ENCODE measurements at regions not wholly inside any gene's neighbourhood (a gene's known extent, or its start where the extent isn't known, plus 50 kb on each side); places are given as distances from the start of the nearest gene placed in this dataset.
"Not testable (repeated sequence)": the region's sequence is repeated elsewhere in the genome, so short reads cannot be mapped to it uniquely, and the experiment has no call there.

DNA sequence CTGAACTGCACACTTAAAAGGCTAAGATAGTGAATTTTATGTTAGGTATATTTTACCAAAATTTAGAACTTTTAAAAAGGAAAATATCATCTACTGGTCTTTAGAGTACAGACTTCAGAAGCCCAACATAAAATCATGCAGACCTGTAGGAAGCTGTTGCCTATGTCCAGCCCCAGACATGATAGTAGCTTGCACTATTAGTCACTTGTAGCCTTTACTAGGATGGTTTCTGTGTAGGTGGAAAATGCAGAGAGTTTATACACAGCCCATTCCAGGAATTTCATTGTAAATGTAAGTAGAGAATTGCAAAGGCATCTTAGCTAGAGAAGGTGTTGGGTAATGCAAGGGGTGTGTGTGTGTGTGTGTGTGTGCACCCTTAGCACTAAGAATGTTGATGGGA lies 640.2 kb downstream of the RNF144A start:
- no peaks in the 10 kb centered on the region for H3K27me3 ChIP-seq (ENCODE audit: control insufficient read depth in 1 of 2, insufficient read depth in 1 of 2, low read length in 2 of 2)
- no peak overlapping the region for H2AFZ ChIP-seq (ENCODE audit: low read depth, low read length)
- no peak overlapping the region for H3K4me3 ChIP-seq (ENCODE audit: insufficient read depth in 1 of 2, low read depth in 1 of 2, low read length in 2 of 2)
- no peaks in the 10 kb centered on the region for H3K9me3 ChIP-seq (ENCODE audit: control insufficient read depth, low read length)
- H3K79me1 ChIP-seq (replicated peaks; ENCODE audit: low read length, poor library complexity, severe bottlenecking), result no peaks in the 10 kb centered on the region
- H2BK15ac ChIP-seq (ENCODE audit: low read depth, poor library complexity, severe bottlenecking), result no peak overlapping the region
- no peak overlapping the region for H3K9ac ChIP-seq (ENCODE audit: low read length)
- no peak overlapping the region for H2BK5ac ChIP-seq (ENCODE audit: low read depth, low read length, poor library complexity, severe bottlenecking)
- DNase-seq, result no peak
- H3K14ac ChIP-seq (ENCODE audit: low read length in 2 of 2), result no peak overlapping the region
- H4K91ac ChIP-seq (ENCODE audit: low read length), result no peak overlapping the region
- no peak overlapping the region for H3K4ac ChIP-seq (ENCODE audit: low read depth in 1 of 2, low read length in 2 of 2)
- H2BK12ac ChIP-seq (ENCODE audit: low read length in 2 of 2), result no peak overlapping the region
- no peak overlapping the region for H3K18ac ChIP-seq (ENCODE audit: low read depth in 1 of 2, low read length in 2 of 2)
- H2BK120ac ChIP-seq (ENCODE audit: low read depth, low read length), result no peak overlapping the region
- no peak overlapping the region for H4K8ac ChIP-seq (ENCODE audit: low read length)
- H2AK5ac ChIP-seq (ENCODE audit: low read length, severe bottlenecking), result no peak overlapping the region
- H3K23ac ChIP-seq (ENCODE audit: low read length in 2 of 2), result no peak overlapping the region
- no peaks in the 10 kb centered on the region for H3K36me3 ChIP-seq (ENCODE audit: control insufficient read depth in 1 of 2, insufficient read depth in 2 of 2, low read depth in 1 of 2, low read length in 2 of 2)
- H3K4me2 ChIP-seq (ENCODE audit: low read length, poor library complexity, severe bottlenecking), result no peak overlapping the region
- H3K4me1 ChIP-seq (ENCODE audit: control insufficient read depth, insufficient read depth, low read depth, low read length), result no peaks in the 10 kb centered on the region
- no peak overlapping the region for H3K27ac ChIP-seq (ENCODE audit: low read length, poor library complexity, severe bottlenecking)

DNA sequence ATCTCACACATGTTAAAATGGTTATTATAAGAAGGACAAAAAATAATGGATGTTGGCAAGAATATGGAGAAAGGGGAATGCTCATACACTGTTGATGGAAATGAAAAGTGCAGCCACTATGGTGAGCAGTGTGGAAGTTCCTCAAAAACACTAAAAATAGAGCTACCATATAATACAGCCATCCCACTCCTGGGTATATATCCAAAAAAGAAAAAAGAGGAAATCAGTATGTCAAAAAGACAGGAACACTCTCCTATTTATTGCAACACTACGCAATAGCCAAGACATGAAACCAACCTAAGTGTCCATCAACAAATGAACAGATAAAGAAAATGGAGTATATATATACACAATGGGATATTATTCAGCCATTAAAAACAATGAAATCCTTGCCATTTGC lies 642.6 kb downstream of the RNF144A start:
- no peak overlapping the region for H3K4me2 ChIP-seq (ENCODE audit: low read length, poor library complexity, severe bottlenecking)
- no peak overlapping the region for H2AFZ ChIP-seq (ENCODE audit: low read depth, low read length)
- H2BK120ac ChIP-seq (ENCODE audit: low read depth, low read length), result no peak overlapping the region
- H3K4ac ChIP-seq (ENCODE audit: low read depth in 1 of 2, low read length in 2 of 2), result no peak overlapping the region
- H4K91ac ChIP-seq (ENCODE audit: low read length), result no peak overlapping the region
- H3K36me3 ChIP-seq (ENCODE audit: control insufficient read depth in 1 of 2, insufficient read depth in 2 of 2, low read depth in 1 of 2, low read length in 2 of 2), result no peaks in the 10 kb centered on the region
- no peak overlapping the region for H2BK15ac ChIP-seq (ENCODE audit: low read depth, poor library complexity, severe bottlenecking)
- no peak overlapping the region for H3K14ac ChIP-seq (ENCODE audit: low read length in 2 of 2)
- H2BK5ac ChIP-seq (ENCODE audit: low read depth, low read length, poor library complexity, severe bottlenecking), result no peak overlapping the region
- no peak overlapping the region for H2BK12ac ChIP-seq (ENCODE audit: low read length in 2 of 2)
- WGBS, result no CpG with 5 or more reads among the region's 1 CpG
- no peaks in the 10 kb centered on the region for H3K4me1 ChIP-seq (ENCODE audit: control insufficient read depth, insufficient read depth, low read depth, low read length)
- no peaks in the 10 kb centered on the region for H3K27me3 ChIP-seq (ENCODE audit: control insufficient read depth in 1 of 2, insufficient read depth in 1 of 2, low read length in 2 of 2)
- H3K79me1 ChIP-seq (replicated peaks; ENCODE audit: low read length, poor library complexity, severe bottlenecking), result no peaks in the 10 kb centered on the region
- H3K18ac ChIP-seq (ENCODE audit: low read depth in 1 of 2, low read length in 2 of 2), result no peak overlapping the region
- H3K23ac ChIP-seq (ENCODE audit: low read length in 2 of 2), result no peak overlapping the region
- H3K27ac ChIP-seq (ENCODE audit: low read length, poor library complexity, severe bottlenecking), result no peak overlapping the region
- no peak overlapping the region for H3K9ac ChIP-seq (ENCODE audit: low read length)
- H3K9me3 ChIP-seq (ENCODE audit: control insufficient read depth, low read length), result no peaks in the 10 kb centered on the region
- DNase-seq, result no peak
- no peak overlapping the region for H2AK5ac ChIP-seq (ENCODE audit: low read length, severe bottlenecking)
- H3K4me3 ChIP-seq (ENCODE audit: insufficient read depth in 1 of 2, low read depth in 1 of 2, low read length in 2 of 2), result no peak overlapping the region
- H4K8ac ChIP-seq (ENCODE audit: low read length), result no peak overlapping the region

DNA sequence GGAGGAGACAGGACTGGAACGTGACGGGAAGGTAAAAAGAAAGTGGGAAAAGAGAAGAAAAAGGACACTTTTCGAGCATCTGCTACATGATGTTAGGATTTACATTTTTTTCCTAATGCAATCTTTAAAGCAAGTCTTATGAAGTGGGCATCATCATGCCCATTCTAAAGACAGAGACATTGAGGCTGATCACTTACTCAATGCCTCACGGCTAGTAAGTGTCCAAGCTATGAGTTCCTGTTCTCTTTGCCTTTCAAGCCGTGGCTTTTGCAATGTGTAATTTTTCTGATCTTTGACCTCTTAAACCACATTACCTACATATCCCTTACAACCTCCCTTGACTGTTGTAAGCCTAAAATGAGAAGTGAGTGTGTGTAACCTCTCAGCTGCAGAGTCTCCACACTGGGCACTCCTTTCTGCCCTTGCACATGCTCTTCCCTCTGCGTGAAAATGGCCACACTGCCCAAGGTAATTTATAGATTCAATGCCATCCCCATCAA lies 649.2 kb downstream of the RNF144A start:
- H2BK120ac ChIP-seq (ENCODE audit: low read depth, low read length), result no peak overlapping the region
- no peak overlapping the region for H3K23ac ChIP-seq (ENCODE audit: low read length in 2 of 2)
- no peak overlapping the region for H2BK12ac ChIP-seq (ENCODE audit: low read length in 2 of 2)
- no peaks in the 10 kb centered on the region for H3K79me1 ChIP-seq (replicated peaks; ENCODE audit: low read length, poor library complexity, severe bottlenecking)
- H3K4me3 ChIP-seq (ENCODE audit: insufficient read depth in 1 of 2, low read depth in 1 of 2, low read length in 2 of 2), result no peak overlapping the region
- no peak overlapping the region for H3K4me2 ChIP-seq (ENCODE audit: low read length, poor library complexity, severe bottlenecking)
- H2BK15ac ChIP-seq (ENCODE audit: low read depth, poor library complexity, severe bottlenecking), result no peak overlapping the region
- H3K27me3 ChIP-seq (ENCODE audit: control insufficient read depth in 1 of 2, insufficient read depth in 1 of 2, low read length in 2 of 2), result no peaks in the 10 kb centered on the region
- no peak overlapping the region for H3K4ac ChIP-seq (ENCODE audit: low read depth in 1 of 2, low read length in 2 of 2)
- no peak overlapping the region for H4K91ac ChIP-seq (ENCODE audit: low read length)
- no peak overlapping the region for H3K9ac ChIP-seq (ENCODE audit: low read length)
- H3K27ac ChIP-seq (ENCODE audit: low read length, poor library complexity, severe bottlenecking), result no peak overlapping the region
- peaks cover 4% of the 10 kb centered on the region for H3K9me3 ChIP-seq (ENCODE audit: control insufficient read depth, low read length)
- H2AK5ac ChIP-seq (ENCODE audit: low read length, severe bottlenecking), result no peak overlapping the region
- no peak overlapping the region for H2AFZ ChIP-seq (ENCODE audit: low read depth, low read length)
- DNase-seq, result no peak
- H3K14ac ChIP-seq (ENCODE audit: low read length in 2 of 2), result no peak overlapping the region
- no peak overlapping the region for H2BK5ac ChIP-seq (ENCODE audit: low read depth, low read length, poor library complexity, severe bottlenecking)
- 93% methylated on average over 6 of the region's 6 CpGs for whole genome bisulfite sequencing
- H3K36me3 ChIP-seq (ENCODE audit: control insufficient read depth in 1 of 2, insufficient read depth in 2 of 2, low read depth in 1 of 2, low read length in 2 of 2), result no peaks in the 10 kb centered on the region
- no peak overlapping the region for H4K8ac ChIP-seq (ENCODE audit: low read length)
- H3K18ac ChIP-seq (ENCODE audit: low read depth in 1 of 2, low read length in 2 of 2), result no peak overlapping the region
- H3K4me1 ChIP-seq (ENCODE audit: control insufficient read depth, insufficient read depth, low read depth, low read length), result no peaks in the 10 kb centered on the region

DNA sequence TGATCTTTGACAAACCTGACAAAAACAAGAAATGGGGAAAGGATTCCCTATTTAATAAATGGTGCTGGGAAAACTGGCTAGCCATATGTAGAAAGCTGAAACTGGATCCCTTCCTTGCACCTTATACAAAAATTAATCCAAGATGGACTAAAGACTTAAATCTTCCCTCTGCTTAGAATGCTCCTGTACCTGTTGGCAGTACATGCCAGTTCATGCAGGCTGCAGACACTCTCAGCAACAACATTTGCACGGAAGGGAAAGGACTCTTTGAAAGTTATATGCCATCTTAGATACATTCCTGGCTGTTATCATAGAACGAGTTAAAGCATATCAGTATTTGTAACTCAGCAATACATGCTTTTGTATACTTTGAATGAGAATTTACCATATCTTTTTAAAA lies 649.9 kb downstream of the RNF144A start:
- not testable (repeated sequence) for H4K8ac ChIP-seq (ENCODE audit: low read length); H2AK5ac ChIP-seq (ENCODE audit: low read length, severe bottlenecking); H3K4me3 ChIP-seq (ENCODE audit: insufficient read depth in 1 of 2, low read depth in 1 of 2, low read length in 2 of 2); H2BK15ac ChIP-seq (ENCODE audit: low read depth, poor library complexity, severe bottlenecking); H3K9ac ChIP-seq (ENCODE audit: low read length); H2AFZ ChIP-seq (ENCODE audit: low read depth, low read length); H3K27ac ChIP-seq (ENCODE audit: low read length, poor library complexity, severe bottlenecking); H4K91ac ChIP-seq (ENCODE audit: low read length); H3K79me1 ChIP-seq (replicated peaks; ENCODE audit: low read length, poor library complexity, severe bottlenecking); H3K36me3 ChIP-seq (ENCODE audit: control insufficient read depth in 1 of 2, insufficient read depth in 2 of 2, low read depth in 1 of 2, low read length in 2 of 2); H2BK120ac ChIP-seq (ENCODE audit: low read depth, low read length); H3K4me1 ChIP-seq (ENCODE audit: control insufficient read depth, insufficient read depth, low read depth, low read length); H3K23ac ChIP-seq (ENCODE audit: low read length in 2 of 2); H3K4ac ChIP-seq (ENCODE audit: low read depth in 1 of 2, low read length in 2 of 2); H2BK5ac ChIP-seq (ENCODE audit: low read depth, low read length, poor library complexity, severe bottlenecking); H3K18ac ChIP-seq (ENCODE audit: low read depth in 1 of 2, low read length in 2 of 2); H3K14ac ChIP-seq (ENCODE audit: low read length in 2 of 2); H3K4me2 ChIP-seq (ENCODE audit: low read length, poor library complexity, severe bottlenecking); H3K27me3 ChIP-seq (ENCODE audit: control insufficient read depth in 1 of 2, insufficient read depth in 1 of 2, low read length in 2 of 2); DNase-seq; H3K9me3 ChIP-seq (ENCODE audit: control insufficient read depth, low read length); H2BK12ac ChIP-seq (ENCODE audit: low read length in 2 of 2)
- WGBS, result no CpG with 5 or more reads among the region's 2 CpGs

Data from mesenchymal stem cell (in vitro differentiated cells and primary cell).